HG03280 (cell line): ENCODE measurements at regions not wholly inside any gene's neighbourhood (a gene's known extent, or its start where the extent isn't known, plus 50 kb on each side); places are given as distances from the start of the nearest gene placed in this dataset.

Experiments used
- ATAC-seq: cut with Tn5 transposase; IDR thresholded peaks from one replicate; pipeline ENCODE4 v1.9.1; 2021; ENCODE audit warnings: mild to moderate bottlenecking, moderate library complexity; ENCODE audit not compliant: unreplicated experiment

GRCh38 chr21:22993822-22994574 is 1995.8 kb downstream of the NCAM2 start:
- no peak for ATAC-seq

GRCh38 chr21:23003951-23004350 is 2005.7 kb downstream of the NCAM2 start:
- no peak for ATAC-seq

GRCh38 chr21:23008601-23009202 is 2010.5 kb downstream of the NCAM2 start:
- no peak for ATAC-seq

- ATAC-seq = no peak
These were observed 2011.2 kb downstream of the NCAM2 start for GRCh38 chr21:23009360-23009759.

- no peak for ATAC-seq
These were observed 2015.8 kb downstream of the NCAM2 start for GRCh38 chr21:23014021-23014420.

GRCh38 chr21:23016617-23017016 is 2018.4 kb downstream of the NCAM2 start:
- ATAC-seq = no peak

- ATAC-seq = no peak
These were observed 2019.8 kb downstream of the NCAM2 start for GRCh38 chr21:23017989-23018388.

GRCh38 chr21:23020969-23021368 is 2022.8 kb downstream of the NCAM2 start:
- ATAC-seq = no peak

GRCh38 chr21:23021481-23021880 is 2023.3 kb downstream of the NCAM2 start:
- ATAC-seq = no peak

- no peak for ATAC-seq
These were observed 2028.7 kb downstream of the NCAM2 start for GRCh38 chr21:23026878-23027277.

GRCh38 chr21:23039846-23040245 is 2041.6 kb downstream of the NCAM2 start:
- no peak for ATAC-seq

- no peak for ATAC-seq
These were observed 2047.7 kb downstream of the NCAM2 start for GRCh38 chr21:23045955-23046354.

GRCh38 chr21:23067672-23068071 is 2069.5 kb downstream of the NCAM2 start:
- ATAC-seq = no peak

GRCh38 chr21:23083242-23083641 is 2085.0 kb downstream of the NCAM2 start:
- no peak for ATAC-seq

- ATAC-seq = no peak
These were observed 2095.1 kb downstream of the NCAM2 start for GRCh38 chr21:23093259-23093658.

- ATAC-seq = no peak
These were observed 2101.0 kb downstream of the NCAM2 start for GRCh38 chr21:23099185-23099584.

GRCh38 chr21:23101111-23101510 is 2102.9 kb downstream of the NCAM2 start:
- no peak for ATAC-seq

GRCh38 chr21:23108533-23108932 is 2110.3 kb downstream of the NCAM2 start:
- ATAC-seq = no peak

- no peak for ATAC-seq
These were observed 2112.9 kb downstream of the NCAM2 start for GRCh38 chr21:23111070-23111600.

GRCh38 chr21:23119491-23119890 is 2121.3 kb downstream of the NCAM2 start:
- no peak for ATAC-seq

- ATAC-seq = no peak
These were observed 2129.8 kb downstream of the NCAM2 start for GRCh38 chr21:23127973-23128372.

- ATAC-seq = no peak
These were observed 2132.1 kb downstream of the NCAM2 start for GRCh38 chr21:23130308-23130707.
